Myocyte (in vitro differentiated cells): ENCODE measurements at regions not wholly inside any gene's neighbourhood (a gene's known extent, or its start where the extent isn't known, plus 50 kb on each side); places are given as distances from the start of the nearest gene placed in this dataset.

Experiments
- DNase-seq: peaks from one replicate; pipeline ENCODE4 v3.0.0-alpha.2; 2012; ENCODE audit warnings: low read depth

GRCh38 chr4:187224560-187224959 is 500.9 kb upstream of the FAT1 start:
- DNase-seq: no peak

GRCh38 chr4:187227907-187228704 is 504.4 kb upstream of the FAT1 start:
- peak; percentile 43 for DNase-seq

DNA sequence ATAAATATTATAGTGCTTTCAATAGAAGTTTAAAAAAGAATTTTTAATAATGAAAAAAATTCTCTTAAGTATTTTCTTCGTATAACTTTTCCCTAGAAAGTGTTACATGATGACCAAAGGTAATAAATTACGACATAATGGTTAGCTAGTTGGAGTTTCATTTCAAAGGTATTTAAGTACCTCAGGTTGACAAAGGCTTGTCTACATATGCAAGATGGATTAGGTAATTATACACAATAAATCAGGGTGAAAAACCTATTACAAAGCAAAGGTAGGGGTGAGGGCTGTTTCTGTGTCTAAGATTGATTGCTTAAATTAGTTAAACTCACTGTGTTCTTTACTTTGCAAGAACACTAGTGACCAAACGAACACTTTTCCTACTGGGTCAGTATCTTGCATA is 508.5 kb upstream of the FAT1 start:
- DNase-seq: no peak

DNA sequence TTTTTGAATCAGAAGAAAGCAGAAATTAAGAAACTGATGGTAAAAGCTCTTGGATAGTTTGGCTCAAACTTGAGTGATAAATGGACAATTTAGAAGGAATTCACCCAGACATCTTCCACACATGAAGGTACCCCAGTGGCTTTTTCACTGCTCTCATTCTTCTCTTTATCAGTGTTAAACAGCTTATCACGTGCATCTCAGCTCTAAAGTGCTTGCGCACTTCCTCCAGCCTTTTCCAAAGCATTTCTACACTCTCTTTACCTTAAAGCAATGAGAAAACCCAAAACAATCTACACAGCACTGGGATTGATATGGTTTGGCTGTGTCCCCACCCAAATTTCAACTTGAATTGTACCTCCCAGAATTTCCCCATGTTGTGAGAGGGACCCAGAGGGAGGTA is 509.1 kb upstream of the FAT1 start:
- no peak for DNase-seq

DNA sequence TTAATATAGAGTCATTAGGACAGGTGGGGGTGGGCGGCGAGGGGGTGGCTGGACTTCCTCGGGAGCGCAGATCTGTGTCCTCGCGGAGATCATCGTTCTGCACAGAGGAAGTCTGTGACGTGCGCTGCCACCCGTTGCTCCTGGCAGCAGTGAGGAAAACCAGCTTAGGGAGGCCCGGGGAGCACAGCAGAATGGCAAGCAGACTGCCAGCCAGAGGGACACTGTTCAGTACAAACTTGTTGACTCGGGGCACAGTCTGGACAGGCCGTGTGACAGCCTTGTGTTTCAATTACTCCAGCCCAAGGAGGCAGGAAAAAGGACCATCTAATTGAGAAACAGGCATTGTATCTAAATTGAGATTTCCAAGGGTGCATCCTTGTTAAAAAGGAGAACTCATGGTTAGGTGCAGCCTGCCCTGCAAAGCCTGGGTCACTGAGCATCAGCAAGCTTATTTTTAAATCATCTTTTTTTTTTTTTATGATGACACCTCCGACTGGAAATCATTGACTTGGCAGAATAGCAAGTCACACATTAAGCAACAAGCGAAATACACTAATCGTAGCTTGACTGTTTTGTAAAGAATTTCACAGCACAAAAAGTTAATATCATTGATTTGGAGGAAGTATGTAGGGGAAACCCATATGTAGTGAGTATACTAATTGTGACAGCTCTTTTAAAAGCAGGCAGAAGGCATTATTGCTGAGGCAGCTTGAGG is 512.0 kb upstream of the FAT1 start:
- DNase-seq: no peak

DNA sequence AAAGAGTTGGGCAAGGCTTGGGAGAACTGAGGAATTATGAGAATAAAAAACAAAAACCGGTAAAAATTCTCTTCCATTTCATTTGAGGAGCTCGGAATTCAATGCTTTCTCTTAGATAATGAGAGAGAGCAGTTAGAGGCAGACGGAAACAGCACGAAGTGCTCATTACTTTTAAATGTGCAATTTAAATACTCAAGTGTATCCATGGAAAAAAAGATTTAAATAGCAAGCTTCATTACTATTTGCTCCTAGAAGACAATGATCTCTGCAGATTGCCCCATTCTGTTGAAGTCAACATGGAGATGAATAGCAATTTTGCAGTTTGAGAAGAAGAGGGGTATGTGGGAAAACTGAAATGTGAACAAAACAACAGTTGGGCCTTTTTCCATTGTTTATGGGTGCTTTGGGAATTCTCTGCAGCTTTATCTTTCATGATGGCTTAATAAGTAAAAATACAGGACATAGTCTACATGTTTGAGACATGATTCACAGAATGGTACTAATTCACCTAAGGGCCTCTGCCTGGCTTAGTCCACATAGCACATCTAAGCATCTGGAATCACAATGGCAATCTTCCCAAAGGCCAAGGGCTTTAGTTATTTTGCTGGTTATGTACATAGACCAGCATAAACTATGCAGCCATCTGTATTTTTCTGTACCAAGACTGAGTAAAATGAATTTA is 512.7 kb upstream of the FAT1 start:
- DNase-seq: peak; percentile 54

- no peak for DNase-seq
Observed at GRCh38 chr4:187238646-187239045, 515.0 kb upstream of the FAT1 start.

GRCh38 chr4:187251896-187252295 is 528.2 kb upstream of the FAT1 start:
- no peak for DNase-seq

GRCh38 chr4:187256897-187257296 is 533.2 kb upstream of the FAT1 start:
- DNase-seq: no peak

GRCh38 chr4:187258651-187259401 is 535.2 kb upstream of the FAT1 start:
- DNase-seq: no peak

GRCh38 chr4:187268940-187269339 is 545.3 kb upstream of the FAT1 start:
- peak; percentile 3 for DNase-seq

DNA sequence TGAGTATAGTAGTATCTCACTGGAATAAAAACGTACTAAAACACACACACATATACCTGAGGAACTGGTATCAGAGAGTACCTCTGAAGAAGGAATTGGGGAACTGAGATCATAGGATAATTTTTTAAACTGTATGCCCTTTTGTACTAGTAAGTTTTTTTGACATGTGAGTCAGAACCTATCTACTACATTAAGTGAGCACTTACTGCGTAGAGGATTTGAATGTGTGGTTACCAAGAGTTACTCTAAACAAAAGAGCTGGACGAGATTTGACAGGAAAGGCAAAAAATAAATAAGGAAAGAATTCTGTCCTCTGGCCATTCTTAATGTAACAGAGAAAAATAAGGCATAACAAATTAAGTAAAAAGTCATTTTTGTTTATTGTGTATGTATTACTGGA is 546.5 kb upstream of the FAT1 start:
- no peak for DNase-seq

GRCh38 chr4:187271848-187272247 is 548.2 kb upstream of the FAT1 start:
- DNase-seq: no peak

DNA sequence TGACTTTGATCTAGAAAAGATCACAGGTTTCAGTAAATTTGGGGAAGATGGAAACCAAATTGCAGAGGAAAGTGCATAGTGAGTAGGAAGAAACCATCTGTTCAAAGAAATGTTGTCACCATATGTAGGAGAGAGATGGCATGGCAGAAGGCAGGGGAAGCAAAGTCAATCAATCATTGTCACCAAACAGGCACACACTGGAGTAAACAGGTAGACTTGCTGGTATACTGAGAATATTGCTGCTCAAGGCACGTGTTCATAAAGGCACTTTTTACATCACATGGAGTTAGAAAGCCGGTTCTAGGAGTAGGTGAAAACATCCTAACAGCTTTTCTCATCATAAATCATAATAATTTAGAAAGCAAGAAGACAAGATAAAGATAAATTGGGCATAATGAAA is 550.5 kb upstream of the FAT1 start:
- DNase-seq: no peak

GRCh38 chr4:187276736-187277408 is 553.2 kb upstream of the FAT1 start:
- no peak for DNase-seq

GRCh38 chr4:187283201-187283955 is 559.7 kb upstream of the FAT1 start:
- DNase-seq: peak; percentile 43

GRCh38 chr4:187286525-187286924 is 562.9 kb upstream of the FAT1 start:
- DNase-seq: no peak

DNA sequence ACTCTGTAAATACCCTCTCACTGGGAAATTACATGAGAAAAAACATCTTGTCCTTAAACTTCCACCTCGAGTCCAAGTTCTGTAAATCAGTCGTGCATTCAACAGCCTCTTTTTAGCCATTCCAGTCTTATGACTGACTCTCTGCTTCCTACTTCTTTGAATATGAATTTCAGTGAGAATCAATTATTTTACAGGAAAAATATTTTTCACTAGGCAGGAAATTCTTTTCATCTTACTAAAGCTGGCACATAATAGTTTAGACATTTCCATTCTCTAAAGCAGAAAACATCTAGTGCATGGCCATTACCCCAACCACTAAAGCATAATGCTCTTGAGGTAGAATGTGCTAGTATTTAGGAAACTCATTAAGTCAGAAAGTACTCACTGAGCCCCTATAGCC is 565.7 kb upstream of the FAT1 start:
- no peak for DNase-seq

- DNase-seq: no peak
Observed at GRCh38 chr4:187294861-187295260, 571.2 kb upstream of the FAT1 start.

DNA sequence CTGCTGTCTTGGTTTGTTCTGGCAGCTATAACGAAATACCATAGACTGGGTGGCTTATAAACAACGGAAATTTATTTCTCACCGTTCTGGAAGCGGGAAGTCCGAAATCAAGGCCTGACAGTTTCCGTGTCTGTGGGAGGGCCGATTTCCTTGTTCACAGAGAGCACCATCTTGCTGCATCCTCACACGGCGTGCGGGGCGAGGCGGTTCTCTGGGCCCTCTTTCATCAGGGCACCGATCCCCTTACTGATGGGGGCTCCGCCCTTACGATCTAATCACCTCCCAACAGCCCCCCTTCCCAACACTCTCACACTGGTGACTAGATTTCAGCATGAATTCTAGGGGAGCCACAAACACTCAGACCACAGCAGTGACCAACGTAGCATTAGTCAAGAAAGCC is 578.3 kb upstream of the FAT1 start:
- DNase-seq: peak; percentile 23
